Neural progenitor cell (in vitro differentiated cells): ENCODE measurements at regions not wholly inside any gene's neighbourhood (a gene's known extent, or its start where the extent isn't known, plus 50 kb on each side); places are given as distances from the start of the nearest gene placed in this dataset.

Experiments
- EZH2 ChIP-seq: fragments of 200-600 bp; sonication (generic); IDR thresholded peaks from 2 replicates; pipeline ENCODE4 v1.6.1; 2017; ENCODE audit warnings: antibody characterized with exemption, mild to moderate bottlenecking, moderate library complexity
- TF ChIP-seq, protein P1 (sequence below): fragments of 200-600 bp; sonication (generic); IDR thresholded peaks from 2 replicates; pipeline ENCODE4 v1.5.1; 2017; ENCODE audit warnings: antibody characterized with exemption, mild to moderate bottlenecking

DNA sequence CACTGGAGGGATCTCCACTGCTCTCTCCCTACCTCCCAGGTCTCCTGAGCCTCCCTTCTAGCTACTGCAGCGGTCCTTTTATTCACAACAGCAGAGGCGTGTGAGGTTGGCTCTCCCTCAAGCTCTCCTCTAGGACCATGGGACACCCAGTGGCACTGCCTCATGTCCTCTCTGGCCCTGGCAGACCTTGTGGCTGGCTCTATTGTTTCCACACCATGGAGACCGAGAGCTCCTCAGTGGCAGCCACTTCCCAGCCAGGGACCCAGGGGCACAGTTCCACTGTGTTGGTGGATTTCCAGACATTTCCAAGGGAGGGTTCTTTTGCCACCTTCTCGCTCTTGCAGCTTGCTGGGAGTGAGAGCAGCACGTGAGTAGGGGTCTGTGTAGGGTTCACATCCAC is 204.9 kb downstream of the AXIN2 start:
- TF ChIP-seq, protein P1, sequence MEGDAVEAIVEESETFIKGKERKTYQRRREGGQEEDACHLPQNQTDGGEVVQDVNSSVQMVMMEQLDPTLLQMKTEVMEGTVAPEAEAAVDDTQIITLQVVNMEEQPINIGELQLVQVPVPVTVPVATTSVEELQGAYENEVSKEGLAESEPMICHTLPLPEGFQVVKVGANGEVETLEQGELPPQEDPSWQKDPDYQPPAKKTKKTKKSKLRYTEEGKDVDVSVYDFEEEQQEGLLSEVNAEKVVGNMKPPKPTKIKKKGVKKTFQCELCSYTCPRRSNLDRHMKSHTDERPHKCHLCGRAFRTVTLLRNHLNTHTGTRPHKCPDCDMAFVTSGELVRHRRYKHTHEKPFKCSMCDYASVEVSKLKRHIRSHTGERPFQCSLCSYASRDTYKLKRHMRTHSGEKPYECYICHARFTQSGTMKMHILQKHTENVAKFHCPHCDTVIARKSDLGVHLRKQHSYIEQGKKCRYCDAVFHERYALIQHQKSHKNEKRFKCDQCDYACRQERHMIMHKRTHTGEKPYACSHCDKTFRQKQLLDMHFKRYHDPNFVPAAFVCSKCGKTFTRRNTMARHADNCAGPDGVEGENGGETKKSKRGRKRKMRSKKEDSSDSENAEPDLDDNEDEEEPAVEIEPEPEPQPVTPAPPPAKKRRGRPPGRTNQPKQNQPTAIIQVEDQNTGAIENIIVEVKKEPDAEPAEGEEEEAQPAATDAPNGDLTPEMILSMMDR = no peak
- TF ChIP-seq EZH2 = no peak
